Endothelial cell of umbilical vein (primary cell): ENCODE measurements at regions not wholly inside any gene's neighbourhood (a gene's known extent, or its start where the extent isn't known, plus 50 kb on each side); places are given as distances from the start of the nearest gene placed in this dataset.

Experiments
- BruUV-seq: library from RNA; stranded (reverse); fragments of 400-500 nt; replicated peaks from 2 replicates; lab custom pipeline; 2021; lab: Mats Ljungman, UMichigan
- CTCF ChIA-PET: fragments of 300-600, 350-600 bp; sonication (Branson Sonifier 250); formaldehyde crosslinking; loops from one replicate; lab custom pipeline; 2021; ENCODE audit warnings: antibody characterized with exemption, inconsistent platforms; lab: Charles Lee
- POLR2A ChIA-PET: fragments of 300-600, 350-600 bp; sonication (Branson Sonifier 250); formaldehyde crosslinking; loops from one replicate; lab custom pipeline; 2021; ENCODE audit warnings: antibody characterized with exemption, inconsistent platforms; lab: Charles Lee
- DNase-seq: peaks from one replicate; pipeline ENCODE4 v3.0.0-alpha.2; 2011; ENCODE audit warnings: low read depth, low spot score
- FAIRE-seq: peaks from 2 replicates; lab custom pipeline; 2011; peaks lifted over from hg19 to GRCh38; lab: Jason Lieb, UNC
- H2AFZ ChIP-seq: 2 replicates; pipeline ENCODE4 v1.6.0; 2012; ENCODE audit warnings: low read depth, low read length, control low read depth, inconsistent platforms
- H3K27ac ChIP-seq: 2 replicates; pipeline ENCODE4 v1.5.1; 2011; ENCODE audit warnings: low read depth, mild to moderate bottlenecking, control low read depth, low read length, moderate library complexity; ENCODE audit not compliant: insufficient read depth
- H3K27me3 ChIP-seq, 2 experiments: 2 replicates each; pipeline versions ENCODE4 v1.6.0 to v1.6.1; 2011; ENCODE audit warnings: low read length in 2 of 2, mixed read lengths in 1 of 2; ENCODE audit not compliant: control insufficient read depth in 2 of 2, insufficient read depth in 2 of 2
- H3K36me3 ChIP-seq, 2 experiments: 2 replicates in 1 of 2; 3 replicates in 1 of 2; pipeline ENCODE4 v1.5.1; 2011; ENCODE audit warnings: low read length in 2 of 2, mild to moderate bottlenecking in 1 of 2, moderate library complexity in 1 of 2; ENCODE audit not compliant: control insufficient read depth in 2 of 2, insufficient read depth in 2 of 2; ENCODE audit errors: extremely low read depth in 1 of 2
- H3K4me1 ChIP-seq: 3 replicates; pipeline ENCODE4 v1.5.1; 2011; ENCODE audit warnings: mild to moderate bottlenecking, low read length; ENCODE audit not compliant: control insufficient read depth, insufficient read depth; ENCODE audit errors: extremely low read depth
- H3K4me2 ChIP-seq: 2 replicates; pipeline ENCODE4 v1.6.1; 2011; ENCODE audit warnings: low read length, control low read depth, mixed read lengths; ENCODE audit not compliant: insufficient read depth
- H3K4me3 ChIP-seq, 3 experiments: fragments of 200-600 bp in 1 of 3; sonication (generic), shearing (Covaris generic) in 1 of 3; replicated peaks in 1 of 3; 2 replicates each; pipeline ENCODE4 v1.5.1; 2011 to 2016; ENCODE audit warnings: control low read depth in 3 of 3, low read length in 3 of 3, mild to moderate bottlenecking in 2 of 3, inconsistent platforms in 1 of 3, low read depth in 1 of 3, moderate library complexity in 1 of 3; ENCODE audit not compliant: insufficient read depth in 1 of 3
- H3K79me2 ChIP-seq: 2 replicates; pipeline ENCODE4 v1.6.0; 2012; ENCODE audit warnings: low read length, inconsistent platforms; ENCODE audit not compliant: control insufficient read depth, insufficient read depth
- H3K9ac ChIP-seq: replicated peaks from 2 replicates; pipeline ENCODE3; 2011; ENCODE audit warnings: low read length, control low read depth; ENCODE audit not compliant: insufficient read depth; ENCODE audit errors: extremely low read depth
- H3K9me1 ChIP-seq: replicated peaks from 3 replicates; pipeline ENCODE4 v1.6.0; 2011; ENCODE audit warnings: mild to moderate bottlenecking, low read length; ENCODE audit not compliant: control insufficient read depth, insufficient read depth; ENCODE audit errors: extremely low read depth
- H3K9me3 ChIP-seq: replicated peaks from 2 replicates; pipeline ENCODE4 v1.5.1; 2012; ENCODE audit warnings: low read length, inconsistent platforms; ENCODE audit not compliant: control insufficient read depth, insufficient read depth
- H4K20me1 ChIP-seq: replicated peaks from 2 replicates; pipeline ENCODE3; 2011; ENCODE audit warnings: mild to moderate bottlenecking, low read length; ENCODE audit not compliant: control insufficient read depth, insufficient read depth; ENCODE audit errors: extremely low read depth
- EZH2 ChIP-seq: IDR thresholded peaks from 2 replicates; pipeline ENCODE4 v1.6.1; 2012; ENCODE audit warnings: borderline replicate concordance, low read depth, mild to moderate bottlenecking, moderate library complexity, low read length, inconsistent platforms; ENCODE audit not compliant: severe bottlenecking
- FOS ChIP-seq: IDR thresholded peaks from 2 replicates; pipeline ENCODE4 v1.6.1; 2011; ENCODE audit warnings: mild to moderate bottlenecking, low read length, moderate library complexity, borderline replicate concordance; ENCODE audit not compliant: insufficient read depth
- GATA2 ChIP-seq: IDR thresholded peaks from 2 replicates; pipeline ENCODE4 v1.7.0; 2011; ENCODE audit warnings: low read depth, mild to moderate bottlenecking, moderate library complexity, mixed read lengths, low read length; ENCODE audit not compliant: insufficient read length, insufficient read depth
- JUN ChIP-seq: IDR thresholded peaks from 2 replicates; pipeline ENCODE4 v1.6.1; 2011; ENCODE audit warnings: borderline replicate concordance, low read depth; ENCODE audit not compliant: insufficient read length, insufficient read depth
- MYC ChIP-seq: IDR thresholded peaks from one replicate; pipeline ENCODE4 v1.6.1; 2011; ENCODE audit warnings: mild to moderate bottlenecking, low read depth, low read length
- POLR2A ChIP-seq: IDR thresholded peaks from 2 replicates; pipeline ENCODE4 v1.6.1; 2012; ENCODE audit warnings: low read depth, mild to moderate bottlenecking, control low read depth, low read length
- POLR2AphosphoS5 ChIP-seq: IDR thresholded peaks from 2 replicates; pipeline ENCODE4 v1.6.1; 2012; ENCODE audit warnings: low read depth, mild to moderate bottlenecking, control low read depth, low read length, moderate library complexity; ENCODE audit not compliant: insufficient read depth
- dilution Hi-C: fragments of 300-500 bp; cut with MboI; formaldehyde crosslinking; loops from one replicate; pipeline ENCODE4 v1.15.0; 2019; ENCODE audit warnings: low sequenced_read_pairs; ENCODE audit not compliant: extremely low pct_ligation_motif_present
- intact Hi-C: fragments of 100-400 bp; cut with micrococcal nuclease; formaldehyde crosslinking; loops from one replicate; pipeline ENCODE4 v1.10.0; 2022
- TF ChIP-seq, protein P1 (sequence below): IDR thresholded peaks from 2 replicates; pipeline ENCODE4 v1.6.1; 2011; ENCODE audit not compliant: insufficient read depth, insufficient read length
- TF ChIP-seq, protein P2 (sequence below), 2 donors: IDR thresholded peaks; 1 replicate in 1 of 2; 2 replicates in 1 of 2; pipeline ENCODE4 v1.5.1; 2011; ENCODE audit warnings: low read length in 2 of 2, mild to moderate bottlenecking in 2 of 2, moderate library complexity in 2 of 2, control low read depth in 1 of 2, inconsistent platforms in 1 of 2, low read depth in 1 of 2; ENCODE audit not compliant: insufficient read depth in 1 of 2; ENCODE audit errors: extremely low read depth in 1 of 2

DNA sequence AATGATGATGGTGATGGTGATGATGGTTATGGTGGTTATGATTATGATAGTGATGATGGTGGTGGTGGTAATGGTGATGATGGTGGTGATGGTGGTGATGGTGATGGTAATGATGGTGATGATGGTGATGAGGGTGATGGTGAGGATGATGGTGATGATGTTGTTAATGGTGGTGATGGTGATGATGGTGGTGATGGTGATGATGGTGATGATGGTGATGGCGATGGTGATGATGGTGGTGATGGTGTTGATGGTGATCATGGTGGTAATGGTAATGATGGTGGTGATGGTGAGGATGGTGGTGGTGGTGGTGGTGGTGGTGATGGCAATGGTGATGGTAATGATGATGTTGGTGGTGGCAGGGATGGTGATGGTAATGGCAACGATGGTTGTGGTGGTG is 1222.5 kb downstream of the BRD1 start:
- no peak overlapping the region for H3K4me2 ChIP-seq
- no peak for TF ChIP-seq FOS
- no peak for TF ChIP-seq JUN
- TF ChIP-seq EZH2, result no peak
- no peak for TF ChIP-seq MYC
- no peak for TF ChIP-seq POLR2AphosphoS5
- no peak for TF ChIP-seq GATA2
- no peak for TF ChIP-seq POLR2A
- TF ChIP-seq, protein P1, sequence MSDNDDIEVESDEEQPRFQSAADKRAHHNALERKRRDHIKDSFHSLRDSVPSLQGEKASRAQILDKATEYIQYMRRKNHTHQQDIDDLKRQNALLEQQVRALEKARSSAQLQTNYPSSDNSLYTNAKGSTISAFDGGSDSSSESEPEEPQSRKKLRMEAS, result no peak
- TF ChIP-seq, protein P2, sequence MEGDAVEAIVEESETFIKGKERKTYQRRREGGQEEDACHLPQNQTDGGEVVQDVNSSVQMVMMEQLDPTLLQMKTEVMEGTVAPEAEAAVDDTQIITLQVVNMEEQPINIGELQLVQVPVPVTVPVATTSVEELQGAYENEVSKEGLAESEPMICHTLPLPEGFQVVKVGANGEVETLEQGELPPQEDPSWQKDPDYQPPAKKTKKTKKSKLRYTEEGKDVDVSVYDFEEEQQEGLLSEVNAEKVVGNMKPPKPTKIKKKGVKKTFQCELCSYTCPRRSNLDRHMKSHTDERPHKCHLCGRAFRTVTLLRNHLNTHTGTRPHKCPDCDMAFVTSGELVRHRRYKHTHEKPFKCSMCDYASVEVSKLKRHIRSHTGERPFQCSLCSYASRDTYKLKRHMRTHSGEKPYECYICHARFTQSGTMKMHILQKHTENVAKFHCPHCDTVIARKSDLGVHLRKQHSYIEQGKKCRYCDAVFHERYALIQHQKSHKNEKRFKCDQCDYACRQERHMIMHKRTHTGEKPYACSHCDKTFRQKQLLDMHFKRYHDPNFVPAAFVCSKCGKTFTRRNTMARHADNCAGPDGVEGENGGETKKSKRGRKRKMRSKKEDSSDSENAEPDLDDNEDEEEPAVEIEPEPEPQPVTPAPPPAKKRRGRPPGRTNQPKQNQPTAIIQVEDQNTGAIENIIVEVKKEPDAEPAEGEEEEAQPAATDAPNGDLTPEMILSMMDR (IDR thresholded peaks at IDR 0.05; ENCODE audit: extremely low read depth in 1 of 2, insufficient read depth in 1 of 2, low read depth in 1 of 2, low read length in 2 of 2), result no peak
- intact Hi-C loops, result no loop called here
- peaks cover 6% of the 10 kb centered on the region for H3K9me3 ChIP-seq
- no TSS peak for BruUV-seq
- H3K9ac ChIP-seq, result no peak overlapping the region
- H4K20me1 ChIP-seq, result no peaks in the 10 kb centered on the region
- no peaks in the 10 kb centered on the region for H3K27me3 ChIP-seq
- no peak overlapping the region for H2AFZ ChIP-seq
- dilution Hi-C loops, result no loop called here
- no peak for DNase-seq
- no peak for FAIRE-seq
- H3K4me1 ChIP-seq, result no peaks in the 10 kb centered on the region
- H3K4me3 ChIP-seq, result no peak overlapping the region
- H3K9me1 ChIP-seq, result no peaks in the 10 kb centered on the region
- no peak overlapping the region for H3K27ac ChIP-seq
- no peaks in the 10 kb centered on the region for H3K79me2 ChIP-seq
- no peaks in the 10 kb centered on the region for H3K36me3 ChIP-seq
- ChIA-PET POLR2A (no interaction called here), CTCF (no interaction called here)
